ENCODE measurements at regions not wholly inside any gene's neighbourhood (a gene's known extent, or its start where the extent isn't known, plus 50 kb on each side); places are given as distances from the start of the nearest gene placed in this dataset.

DNA sequence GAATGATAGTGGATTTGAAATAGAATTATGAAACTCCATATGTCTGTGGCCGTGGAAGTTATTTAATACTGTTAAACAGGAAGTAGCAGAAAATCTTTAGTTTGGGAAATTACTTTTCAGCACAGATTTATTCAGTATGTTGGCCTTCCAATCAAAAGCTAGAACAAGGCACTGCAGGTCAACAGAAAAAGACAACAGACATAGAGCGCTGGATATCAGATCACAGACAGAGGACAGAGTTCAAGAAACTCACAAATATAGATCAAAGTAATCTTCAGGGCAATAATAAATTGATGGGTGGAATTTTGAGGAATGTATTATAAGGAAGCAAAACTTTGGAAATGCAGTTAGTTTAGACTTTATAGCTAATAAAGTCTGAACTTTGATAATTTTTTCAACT is 159.5 kb upstream of the TMCO5A start:
- TF ChIP-seq, protein P1, sequence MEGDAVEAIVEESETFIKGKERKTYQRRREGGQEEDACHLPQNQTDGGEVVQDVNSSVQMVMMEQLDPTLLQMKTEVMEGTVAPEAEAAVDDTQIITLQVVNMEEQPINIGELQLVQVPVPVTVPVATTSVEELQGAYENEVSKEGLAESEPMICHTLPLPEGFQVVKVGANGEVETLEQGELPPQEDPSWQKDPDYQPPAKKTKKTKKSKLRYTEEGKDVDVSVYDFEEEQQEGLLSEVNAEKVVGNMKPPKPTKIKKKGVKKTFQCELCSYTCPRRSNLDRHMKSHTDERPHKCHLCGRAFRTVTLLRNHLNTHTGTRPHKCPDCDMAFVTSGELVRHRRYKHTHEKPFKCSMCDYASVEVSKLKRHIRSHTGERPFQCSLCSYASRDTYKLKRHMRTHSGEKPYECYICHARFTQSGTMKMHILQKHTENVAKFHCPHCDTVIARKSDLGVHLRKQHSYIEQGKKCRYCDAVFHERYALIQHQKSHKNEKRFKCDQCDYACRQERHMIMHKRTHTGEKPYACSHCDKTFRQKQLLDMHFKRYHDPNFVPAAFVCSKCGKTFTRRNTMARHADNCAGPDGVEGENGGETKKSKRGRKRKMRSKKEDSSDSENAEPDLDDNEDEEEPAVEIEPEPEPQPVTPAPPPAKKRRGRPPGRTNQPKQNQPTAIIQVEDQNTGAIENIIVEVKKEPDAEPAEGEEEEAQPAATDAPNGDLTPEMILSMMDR (IDR thresholded peaks at IDR 0.05): no peak
- no peak for TF ChIP-seq POLR2A (IDR thresholded peaks at IDR 0.05)
